ENCODE measurements at regions not wholly inside any gene's neighbourhood (a gene's known extent, or its start where the extent isn't known, plus 50 kb on each side); places are given as distances from the start of the nearest gene placed in this dataset.
"Not testable (repeated sequence)": the region's sequence is repeated elsewhere in the genome, so short reads cannot be mapped to it uniquely, and the experiment has no call there.

DNA sequence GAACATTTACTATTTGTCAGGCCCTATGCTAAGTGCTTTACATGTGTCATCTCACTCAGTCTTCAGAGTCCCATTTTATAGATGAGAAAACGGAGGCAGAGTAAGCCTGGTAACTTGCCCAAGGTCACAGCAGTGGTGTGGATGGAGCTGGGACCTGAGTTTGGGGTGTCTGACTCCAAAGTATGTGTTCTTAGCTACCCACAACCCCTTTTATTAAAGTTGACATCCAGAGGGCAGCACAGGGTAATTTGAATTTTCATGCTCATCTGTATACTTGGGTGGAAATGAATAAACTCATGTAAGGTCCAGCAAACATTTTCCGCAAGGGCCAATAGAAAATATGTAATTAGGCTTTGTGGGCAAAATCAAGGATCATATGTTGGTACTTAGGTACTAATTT, 93.4 kb upstream of the SLC25A48 start:
- Histone ChIP-seq H3K36me3 (no peaks in the 10 kb centered on the region), H3K4me1 (no peaks in the 10 kb centered on the region), H3K27me3 (no peaks in the 10 kb centered on the region), H3K9me3 (peaks cover 3 to 8% of the 10 kb centered on the region in 2 donors), H3K4me3 (no peak overlapping the region), H3K27ac (no peak overlapping the region)
- TF ChIP-seq, protein P1, sequence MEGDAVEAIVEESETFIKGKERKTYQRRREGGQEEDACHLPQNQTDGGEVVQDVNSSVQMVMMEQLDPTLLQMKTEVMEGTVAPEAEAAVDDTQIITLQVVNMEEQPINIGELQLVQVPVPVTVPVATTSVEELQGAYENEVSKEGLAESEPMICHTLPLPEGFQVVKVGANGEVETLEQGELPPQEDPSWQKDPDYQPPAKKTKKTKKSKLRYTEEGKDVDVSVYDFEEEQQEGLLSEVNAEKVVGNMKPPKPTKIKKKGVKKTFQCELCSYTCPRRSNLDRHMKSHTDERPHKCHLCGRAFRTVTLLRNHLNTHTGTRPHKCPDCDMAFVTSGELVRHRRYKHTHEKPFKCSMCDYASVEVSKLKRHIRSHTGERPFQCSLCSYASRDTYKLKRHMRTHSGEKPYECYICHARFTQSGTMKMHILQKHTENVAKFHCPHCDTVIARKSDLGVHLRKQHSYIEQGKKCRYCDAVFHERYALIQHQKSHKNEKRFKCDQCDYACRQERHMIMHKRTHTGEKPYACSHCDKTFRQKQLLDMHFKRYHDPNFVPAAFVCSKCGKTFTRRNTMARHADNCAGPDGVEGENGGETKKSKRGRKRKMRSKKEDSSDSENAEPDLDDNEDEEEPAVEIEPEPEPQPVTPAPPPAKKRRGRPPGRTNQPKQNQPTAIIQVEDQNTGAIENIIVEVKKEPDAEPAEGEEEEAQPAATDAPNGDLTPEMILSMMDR (IDR thresholded peaks at IDR 0.05): no peak
- TF ChIP-seq POLR2AphosphoS5 (IDR thresholded peaks at IDR 0.05) (no peak), POLR2A (IDR thresholded peaks at IDR 0.05) (no peak)
- no peak for DNase-seq (ENCODE audit: low spot score in 2 of 2)
- intact Hi-C loops (cut with DNase I; ENCODE audit: low total_unique reads): no loop called here

DNA sequence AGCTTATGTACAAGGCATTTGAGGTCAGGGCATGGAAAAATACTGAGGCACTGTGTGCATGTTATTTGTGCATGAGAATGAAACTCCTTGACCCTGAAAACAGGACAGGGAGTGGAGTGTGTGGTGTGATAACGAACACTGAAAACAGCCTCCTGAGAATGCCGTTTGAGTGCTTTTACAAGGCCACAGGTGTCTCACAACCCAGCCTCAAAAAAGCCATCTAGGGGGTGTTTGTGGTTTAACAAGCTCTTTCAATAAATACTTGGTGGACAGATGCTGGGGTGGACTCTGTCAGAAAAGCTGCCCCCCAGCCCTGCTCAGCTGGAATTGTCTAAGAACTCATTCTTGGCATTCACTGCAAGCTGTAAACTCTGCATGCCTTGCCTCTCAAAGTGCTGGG, 94.0 kb upstream of the SLC25A48 start:
- Histone ChIP-seq H3K4me3 (no peak overlapping the region), H3K4me1 (no peaks in the 10 kb centered on the region), H3K36me3 (no peaks in the 10 kb centered on the region), H3K27me3 (no peaks in the 10 kb centered on the region), H3K27ac (no peak overlapping the region), H3K9me3 (peaks cover 3 to 5% of the 10 kb centered on the region in 2 donors)
- intact Hi-C loops (cut with DNase I; ENCODE audit: low total_unique reads): no loop called here
- DNase-seq (ENCODE audit: low spot score in 2 of 2): no peak
- TF ChIP-seq POLR2A (IDR thresholded peaks at IDR 0.05) (no peak), POLR2AphosphoS5 (IDR thresholded peaks at IDR 0.05) (no peak)
- TF ChIP-seq, protein P1 (IDR thresholded peaks at IDR 0.05): no peak

DNA sequence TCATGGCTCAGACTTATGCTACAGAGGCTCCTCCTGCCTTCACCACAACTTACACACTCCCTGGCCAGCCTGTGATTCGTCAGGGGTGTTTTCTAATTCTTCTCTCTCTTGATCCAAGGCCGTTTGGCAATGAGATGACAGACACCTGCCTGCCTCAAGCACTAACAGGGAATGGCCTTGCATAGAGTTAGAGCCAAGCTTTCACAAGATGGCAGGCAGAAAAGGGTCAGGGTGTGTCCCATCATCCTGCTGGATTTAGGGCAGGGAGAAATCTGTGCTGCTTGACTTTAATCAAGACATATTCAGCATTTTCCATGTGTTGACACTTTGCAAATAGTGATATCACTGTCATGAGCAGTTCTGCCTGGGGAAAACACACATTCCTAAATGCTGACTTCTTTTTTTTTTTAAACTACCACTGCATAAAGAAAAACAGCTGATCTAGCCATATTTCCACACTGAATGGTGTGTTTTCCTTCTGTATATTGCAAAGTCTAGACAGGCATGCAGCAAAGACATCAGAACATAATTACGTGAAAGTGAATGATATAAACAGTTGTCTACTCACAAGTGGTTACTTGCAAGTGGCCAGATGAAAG, 95.0 kb upstream of the SLC25A48 start:
- H3K4me3 ChIP-seq: no peak overlapping the region
- intact Hi-C loops (cut with DNase I; ENCODE audit: low total_unique reads): no loop called here
- H3K4me1 ChIP-seq: no peaks in the 10 kb centered on the region
- H3K9me3 ChIP-seq: no peaks in the 10 kb centered on the region
- no peaks in the 10 kb centered on the region for H3K36me3 ChIP-seq
- no peak overlapping the region for H3K27ac ChIP-seq
- DNase-seq (ENCODE audit: low spot score in 2 of 2): no peak
- no peaks in the 10 kb centered on the region for H3K27me3 ChIP-seq
- TF ChIP-seq, protein P1 (IDR thresholded peaks at IDR 0.05): no peak
- TF ChIP-seq POLR2AphosphoS5 (IDR thresholded peaks at IDR 0.05): no peak
- TF ChIP-seq POLR2A (IDR thresholded peaks at IDR 0.05): no peak

DNA sequence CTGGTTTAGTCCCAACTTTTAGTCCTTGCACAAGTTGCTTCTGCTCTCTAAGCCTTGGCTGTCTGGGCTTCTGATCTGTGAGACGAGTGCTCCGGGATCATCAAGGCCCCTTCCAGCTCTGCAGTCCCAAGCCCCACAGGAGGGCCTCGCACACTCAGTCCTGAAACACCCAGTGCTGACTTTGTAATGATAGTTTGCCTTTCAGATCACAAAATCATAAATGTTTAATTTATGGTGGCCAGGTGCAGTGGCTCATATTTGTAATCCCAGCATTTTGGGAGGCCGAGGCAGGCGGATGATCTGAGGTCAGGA, 95.9 kb upstream of the SLC25A48 start:
- TF ChIP-seq POLR2A (IDR thresholded peaks at IDR 0.05): no peak
- TF ChIP-seq, protein P1 (IDR thresholded peaks at IDR 0.05): no peak
- no peak for TF ChIP-seq POLR2AphosphoS5 (IDR thresholded peaks at IDR 0.05)
- intact Hi-C loops (cut with DNase I; ENCODE audit: low total_unique reads): no loop called here
- no peak for DNase-seq (ENCODE audit: low spot score in 2 of 2)

DNA sequence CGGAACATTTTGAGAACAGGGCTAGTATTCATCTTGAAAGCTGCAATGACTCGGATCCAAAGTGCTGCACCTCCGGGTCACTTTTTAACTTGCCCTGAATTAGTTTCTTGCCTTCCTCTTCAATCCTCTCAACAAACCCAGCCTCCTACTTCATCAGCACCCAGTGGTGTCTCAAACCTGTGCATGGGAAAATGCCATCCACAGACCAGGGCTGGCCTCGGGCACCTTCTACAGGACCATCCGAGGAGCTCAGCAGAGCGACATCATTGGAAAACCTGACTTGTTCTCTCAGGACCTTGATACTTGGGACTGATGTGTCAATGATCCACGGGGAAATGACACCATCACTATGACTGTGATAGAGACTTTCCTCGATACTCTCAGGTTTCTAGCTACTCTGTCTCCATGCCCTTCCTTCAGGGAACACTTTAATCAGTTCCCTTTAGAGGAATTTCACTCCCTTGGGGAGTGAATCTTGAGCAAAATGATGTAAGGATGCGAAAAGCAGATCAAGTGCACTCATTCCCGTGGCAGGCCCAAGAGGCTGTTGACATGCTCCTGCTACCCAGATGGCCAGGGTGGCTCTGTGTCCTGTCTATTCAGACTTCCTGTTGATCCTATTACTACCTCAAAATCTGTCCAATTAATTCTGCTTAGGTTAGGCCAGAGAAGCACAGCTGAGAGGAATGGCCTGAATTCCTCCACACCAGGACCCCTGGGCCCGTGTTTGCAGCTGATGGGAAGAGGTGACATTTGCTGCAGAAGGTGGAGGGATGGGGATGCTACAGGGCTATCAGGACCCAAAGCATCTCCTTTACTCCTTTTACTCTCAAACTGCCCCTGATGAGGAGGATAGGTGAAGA, 96.5 kb upstream of the SLC25A48 start:
- Histone ChIP-seq H3K36me3 (no peaks in the 10 kb centered on the region), H3K27ac (no peak overlapping the region), H3K4me3 (no peak overlapping the region), H3K4me1 (no peaks in the 10 kb centered on the region), H3K27me3 (no peaks in the 10 kb centered on the region), H3K9me3 (no peaks in the 10 kb centered on the region)
- TF ChIP-seq POLR2AphosphoS5 (IDR thresholded peaks at IDR 0.05) (no peak), POLR2A (IDR thresholded peaks at IDR 0.05) (no peak)
- TF ChIP-seq, protein P1 (IDR thresholded peaks at IDR 0.05): no peak
- intact Hi-C loops (cut with DNase I; ENCODE audit: low total_unique reads): no loop called here
- DNase-seq (ENCODE audit: low spot score in 2 of 2): no peak

More for the DNA sequence above, 95.9 kb upstream of the SLC25A48 start:
- no peak overlapping the region for H3K27ac ChIP-seq
- H3K4me1 ChIP-seq: no peaks in the 10 kb centered on the region
- no peaks in the 10 kb centered on the region for H3K36me3 ChIP-seq
- no peaks in the 10 kb centered on the region for H3K9me3 ChIP-seq
- no peak overlapping the region for H3K4me3 ChIP-seq
- no peaks in the 10 kb centered on the region for H3K27me3 ChIP-seq

DNA sequence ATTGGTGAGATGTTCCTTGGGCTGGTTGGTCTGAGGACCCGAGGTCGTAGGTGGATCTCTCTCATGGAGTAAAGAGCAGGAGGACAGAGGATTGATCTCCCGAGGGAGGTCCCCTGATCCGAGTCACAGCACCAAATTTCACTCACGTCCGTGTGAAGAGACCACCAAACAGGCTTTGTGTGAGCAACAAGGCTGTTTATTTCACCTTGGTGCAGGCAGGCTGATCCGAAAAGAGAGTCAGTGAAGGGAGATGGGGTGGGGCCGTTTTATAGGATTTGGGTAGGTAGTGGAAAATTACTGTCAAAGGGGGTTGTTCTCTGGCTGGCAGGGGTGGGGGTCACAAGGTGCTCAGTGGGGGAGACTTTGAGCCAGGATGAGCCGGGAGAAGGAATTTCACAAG, 97.5 kb upstream of the SLC25A48 start:
- H3K4me3 ChIP-seq; H3K9me3 ChIP-seq; H3K4me1 ChIP-seq; intact Hi-C loops (cut with DNase I; ENCODE audit: low total_unique reads); DNase-seq (ENCODE audit: low spot score in 2 of 2); H3K27ac ChIP-seq; H3K36me3 ChIP-seq; H3K27me3 ChIP-seq: not testable (repeated sequence)

All from breast epithelium (tissue), 4 donors.